Endothelial cell of umbilical vein (primary cell): ENCODE measurements at regions not wholly inside any gene's neighbourhood (a gene's known extent, or its start where the extent isn't known, plus 50 kb on each side); places are given as distances from the start of the nearest gene placed in this dataset.

Experiments
- BruUV-seq: library from RNA; stranded (reverse); fragments of 400-500 nt; replicated peaks from 2 replicates; lab custom pipeline; 2021; lab: Mats Ljungman, UMichigan
- CTCF ChIA-PET: fragments of 300-600, 350-600 bp; sonication (Branson Sonifier 250); formaldehyde crosslinking; loops from one replicate; lab custom pipeline; 2021; ENCODE audit warnings: antibody characterized with exemption, inconsistent platforms; lab: Charles Lee
- POLR2A ChIA-PET: fragments of 300-600, 350-600 bp; sonication (Branson Sonifier 250); formaldehyde crosslinking; loops from one replicate; lab custom pipeline; 2021; ENCODE audit warnings: antibody characterized with exemption, inconsistent platforms; lab: Charles Lee
- DNase-seq: peaks from one replicate; pipeline ENCODE4 v3.0.0-alpha.2; 2011; ENCODE audit warnings: low read depth, low spot score
- FAIRE-seq: peaks from 2 replicates; lab custom pipeline; 2011; peaks lifted over from hg19 to GRCh38; lab: Jason Lieb, UNC
- H2AFZ ChIP-seq: 2 replicates; pipeline ENCODE4 v1.6.0; 2012; ENCODE audit warnings: low read depth, low read length, control low read depth, inconsistent platforms
- H3K27ac ChIP-seq: 2 replicates; pipeline ENCODE4 v1.5.1; 2011; ENCODE audit warnings: low read depth, mild to moderate bottlenecking, control low read depth, low read length, moderate library complexity; ENCODE audit not compliant: insufficient read depth
- H3K27me3 ChIP-seq, 2 experiments: 2 replicates each; pipeline versions ENCODE4 v1.6.0 to v1.6.1; 2011; ENCODE audit warnings: low read length in 2 of 2, mixed read lengths in 1 of 2; ENCODE audit not compliant: control insufficient read depth in 2 of 2, insufficient read depth in 2 of 2
- H3K36me3 ChIP-seq, 2 experiments: 2 replicates in 1 of 2; 3 replicates in 1 of 2; pipeline ENCODE4 v1.5.1; 2011; ENCODE audit warnings: low read length in 2 of 2, mild to moderate bottlenecking in 1 of 2, moderate library complexity in 1 of 2; ENCODE audit not compliant: control insufficient read depth in 2 of 2, insufficient read depth in 2 of 2; ENCODE audit errors: extremely low read depth in 1 of 2
- H3K4me1 ChIP-seq: 3 replicates; pipeline ENCODE4 v1.5.1; 2011; ENCODE audit warnings: mild to moderate bottlenecking, low read length; ENCODE audit not compliant: control insufficient read depth, insufficient read depth; ENCODE audit errors: extremely low read depth
- H3K4me2 ChIP-seq: 2 replicates; pipeline ENCODE4 v1.6.1; 2011; ENCODE audit warnings: low read length, control low read depth, mixed read lengths; ENCODE audit not compliant: insufficient read depth
- H3K4me3 ChIP-seq, 3 experiments: fragments of 200-600 bp in 1 of 3; sonication (generic), shearing (Covaris generic) in 1 of 3; replicated peaks in 1 of 3; 2 replicates each; pipeline ENCODE4 v1.5.1; 2011 to 2016; ENCODE audit warnings: control low read depth in 3 of 3, low read length in 3 of 3, mild to moderate bottlenecking in 2 of 3, inconsistent platforms in 1 of 3, low read depth in 1 of 3, moderate library complexity in 1 of 3; ENCODE audit not compliant: insufficient read depth in 1 of 3
- H3K79me2 ChIP-seq: 2 replicates; pipeline ENCODE4 v1.6.0; 2012; ENCODE audit warnings: low read length, inconsistent platforms; ENCODE audit not compliant: control insufficient read depth, insufficient read depth
- H3K9ac ChIP-seq: replicated peaks from 2 replicates; pipeline ENCODE3; 2011; ENCODE audit warnings: low read length, control low read depth; ENCODE audit not compliant: insufficient read depth; ENCODE audit errors: extremely low read depth
- H3K9me1 ChIP-seq: replicated peaks from 3 replicates; pipeline ENCODE4 v1.6.0; 2011; ENCODE audit warnings: mild to moderate bottlenecking, low read length; ENCODE audit not compliant: control insufficient read depth, insufficient read depth; ENCODE audit errors: extremely low read depth
- H3K9me3 ChIP-seq: replicated peaks from 2 replicates; pipeline ENCODE4 v1.5.1; 2012; ENCODE audit warnings: low read length, inconsistent platforms; ENCODE audit not compliant: control insufficient read depth, insufficient read depth
- H4K20me1 ChIP-seq: replicated peaks from 2 replicates; pipeline ENCODE3; 2011; ENCODE audit warnings: mild to moderate bottlenecking, low read length; ENCODE audit not compliant: control insufficient read depth, insufficient read depth; ENCODE audit errors: extremely low read depth
- CTCF ChIP-seq, 2 donors: IDR thresholded peaks; 1 replicate in 1 of 2; 2 replicates in 1 of 2; pipeline ENCODE4 v1.5.1; 2011; ENCODE audit warnings: low read length in 2 of 2, mild to moderate bottlenecking in 2 of 2, moderate library complexity in 2 of 2, control low read depth in 1 of 2, inconsistent platforms in 1 of 2, low read depth in 1 of 2; ENCODE audit not compliant: insufficient read depth in 1 of 2; ENCODE audit errors: extremely low read depth in 1 of 2
- EZH2 ChIP-seq: IDR thresholded peaks from 2 replicates; pipeline ENCODE4 v1.6.1; 2012; ENCODE audit warnings: borderline replicate concordance, low read depth, mild to moderate bottlenecking, moderate library complexity, low read length, inconsistent platforms; ENCODE audit not compliant: severe bottlenecking
- FOS ChIP-seq: IDR thresholded peaks from 2 replicates; pipeline ENCODE4 v1.6.1; 2011; ENCODE audit warnings: mild to moderate bottlenecking, low read length, moderate library complexity, borderline replicate concordance; ENCODE audit not compliant: insufficient read depth
- GATA2 ChIP-seq: IDR thresholded peaks from 2 replicates; pipeline ENCODE4 v1.7.0; 2011; ENCODE audit warnings: low read depth, mild to moderate bottlenecking, moderate library complexity, mixed read lengths, low read length; ENCODE audit not compliant: insufficient read length, insufficient read depth
- JUN ChIP-seq: IDR thresholded peaks from 2 replicates; pipeline ENCODE4 v1.6.1; 2011; ENCODE audit warnings: borderline replicate concordance, low read depth; ENCODE audit not compliant: insufficient read length, insufficient read depth
- MAX ChIP-seq: IDR thresholded peaks from 2 replicates; pipeline ENCODE4 v1.6.1; 2011; ENCODE audit not compliant: insufficient read depth, insufficient read length
- MYC ChIP-seq: IDR thresholded peaks from one replicate; pipeline ENCODE4 v1.6.1; 2011; ENCODE audit warnings: mild to moderate bottlenecking, low read depth, low read length
- POLR2A ChIP-seq: IDR thresholded peaks from 2 replicates; pipeline ENCODE4 v1.6.1; 2012; ENCODE audit warnings: low read depth, mild to moderate bottlenecking, control low read depth, low read length
- POLR2AphosphoS5 ChIP-seq: IDR thresholded peaks from 2 replicates; pipeline ENCODE4 v1.6.1; 2012; ENCODE audit warnings: low read depth, mild to moderate bottlenecking, control low read depth, low read length, moderate library complexity; ENCODE audit not compliant: insufficient read depth
- dilution Hi-C: fragments of 300-500 bp; cut with MboI; formaldehyde crosslinking; loops from one replicate; pipeline ENCODE4 v1.15.0; 2019; ENCODE audit warnings: low sequenced_read_pairs; ENCODE audit not compliant: extremely low pct_ligation_motif_present
- intact Hi-C: fragments of 100-400 bp; cut with micrococcal nuclease; formaldehyde crosslinking; loops from one replicate; pipeline ENCODE4 v1.10.0; 2022

GRCh38 chr2:5329763-5330162, 362.4 kb upstream of the SOX11 start:
- intact Hi-C loops, result no loop called here
- ChIA-PET POLR2A (no interaction called here), CTCF (no interaction called here)
- no peak overlapping the region for H2AFZ ChIP-seq
- no peak overlapping the region for H3K9ac ChIP-seq
- no peak overlapping the region for H3K4me2 ChIP-seq
- no peak for TF ChIP-seq GATA2
- TF ChIP-seq POLR2AphosphoS5, result no peak
- TF ChIP-seq CTCF (IDR thresholded peaks at IDR 0.05; ENCODE audit: extremely low read depth in 1 of 2, insufficient read depth in 1 of 2, low read depth in 1 of 2, low read length in 2 of 2), result no peak
- TF ChIP-seq MAX, result no peak
- TF ChIP-seq POLR2A, result no peak
- no peak for TF ChIP-seq JUN
- TF ChIP-seq MYC, result no peak
- TF ChIP-seq FOS, result no peak
- TF ChIP-seq EZH2, result no peak
- H3K27ac ChIP-seq, result no peak overlapping the region
- H3K27me3 ChIP-seq, result no peaks in the 10 kb centered on the region
- peaks cover 4% of the 10 kb centered on the region for H3K9me3 ChIP-seq
- no peaks in the 10 kb centered on the region for H3K9me1 ChIP-seq
- no peaks in the 10 kb centered on the region for H3K36me3 ChIP-seq
- no peak overlapping the region for H3K4me3 ChIP-seq
- FAIRE-seq (no peak), DNase-seq (no peak)
- no peaks in the 10 kb centered on the region for H4K20me1 ChIP-seq
- BruUV-seq, result no TSS peak
- dilution Hi-C loops, result no loop called here
- no peaks in the 10 kb centered on the region for H3K79me2 ChIP-seq
- no peaks in the 10 kb centered on the region for H3K4me1 ChIP-seq
